A204.1 (cell line): ENCODE measurements at regions not wholly inside any gene's neighbourhood (a gene's known extent, or its start where the extent isn't known, plus 50 kb on each side); places are given as distances from the start of the nearest gene placed in this dataset.

Experiments used
- FAIRE-seq: peaks from 2 replicates; lab custom pipeline; 2012; peaks lifted over from hg19 to GRCh38; lab: Jason Lieb, UNC

DNA sequence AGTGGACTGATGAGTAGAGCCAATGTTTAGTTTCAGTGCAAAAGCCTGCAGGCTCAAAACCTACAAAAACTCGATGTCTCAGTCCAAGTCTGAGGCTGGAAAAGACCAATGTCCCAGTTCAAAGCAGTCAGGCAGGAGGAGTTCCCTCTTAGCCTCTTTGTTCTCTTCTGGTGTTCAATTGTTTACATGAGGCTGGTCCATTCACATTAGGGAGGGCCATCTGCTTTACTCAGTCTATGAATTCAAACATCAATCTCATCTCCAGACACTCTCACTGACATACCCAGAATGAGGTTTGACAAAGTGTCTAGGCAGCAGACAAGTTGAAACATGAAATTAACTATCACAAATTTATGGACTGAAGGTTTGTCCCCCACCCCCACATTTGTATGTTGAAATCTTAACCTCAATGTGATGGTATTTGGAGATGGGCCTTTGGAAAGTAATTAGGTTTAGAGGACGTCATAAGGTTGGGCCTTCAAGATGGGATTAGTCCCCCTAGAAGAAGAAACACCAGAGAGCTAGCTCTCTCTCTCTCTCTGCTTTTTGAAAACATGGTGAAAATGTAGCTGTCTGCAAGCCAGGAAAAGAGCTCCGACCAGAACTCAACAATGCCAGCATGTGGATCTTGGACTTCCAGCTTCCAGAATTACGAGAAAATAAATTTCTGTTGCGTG lies 438.5 kb upstream of the RGMA start:
- no peak for FAIRE-seq

DNA sequence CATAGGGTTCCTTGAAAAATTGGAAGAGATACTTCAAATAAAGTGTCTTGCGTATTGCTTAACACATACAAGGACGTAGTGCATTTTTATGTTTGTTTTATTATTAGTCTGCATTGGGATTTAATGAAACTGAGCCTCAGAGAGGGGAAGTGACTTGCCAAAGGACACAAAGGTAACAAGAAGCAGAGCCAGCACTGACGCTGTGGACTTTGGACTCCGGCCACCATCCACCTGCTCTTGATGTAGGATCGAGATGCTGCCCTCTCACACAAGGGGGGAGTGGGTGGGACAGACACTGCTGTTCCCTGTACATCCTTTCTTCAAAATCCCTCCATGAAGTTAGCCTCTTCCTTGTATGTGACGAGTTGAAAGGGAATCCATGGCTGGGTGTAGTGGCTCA lies 435.4 kb upstream of the RGMA start:
- FAIRE-seq = no peak

- FAIRE-seq = no peak
Measured at GRCh38 chr15:93523481-93523880, 434.5 kb upstream of the RGMA start.

GRCh38 chr15:93520206-93520605 lies 431.2 kb upstream of the RGMA start:
- FAIRE-seq = no peak

GRCh38 chr15:93519599-93519998 lies 430.6 kb upstream of the RGMA start:
- FAIRE-seq = no peak

DNA sequence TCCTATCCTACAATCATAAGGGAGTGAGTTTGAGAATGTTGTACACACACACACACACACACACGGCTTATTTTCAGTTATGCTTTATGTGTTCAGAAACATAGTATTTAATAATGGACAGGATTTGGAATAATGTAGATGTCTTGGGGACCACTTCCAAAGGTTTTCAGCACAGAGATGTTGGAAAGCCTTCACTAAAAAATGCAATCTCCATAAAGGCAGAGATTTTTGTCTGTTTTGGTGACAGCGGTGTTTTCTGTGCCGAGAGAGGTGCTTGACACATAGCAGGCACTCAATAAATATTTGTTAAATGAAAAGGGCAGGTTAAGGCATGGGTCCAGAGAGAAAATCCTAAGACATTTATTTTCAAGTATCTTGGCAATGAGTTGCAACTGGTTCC lies 428.2 kb upstream of the RGMA start:
- no peak for FAIRE-seq

DNA sequence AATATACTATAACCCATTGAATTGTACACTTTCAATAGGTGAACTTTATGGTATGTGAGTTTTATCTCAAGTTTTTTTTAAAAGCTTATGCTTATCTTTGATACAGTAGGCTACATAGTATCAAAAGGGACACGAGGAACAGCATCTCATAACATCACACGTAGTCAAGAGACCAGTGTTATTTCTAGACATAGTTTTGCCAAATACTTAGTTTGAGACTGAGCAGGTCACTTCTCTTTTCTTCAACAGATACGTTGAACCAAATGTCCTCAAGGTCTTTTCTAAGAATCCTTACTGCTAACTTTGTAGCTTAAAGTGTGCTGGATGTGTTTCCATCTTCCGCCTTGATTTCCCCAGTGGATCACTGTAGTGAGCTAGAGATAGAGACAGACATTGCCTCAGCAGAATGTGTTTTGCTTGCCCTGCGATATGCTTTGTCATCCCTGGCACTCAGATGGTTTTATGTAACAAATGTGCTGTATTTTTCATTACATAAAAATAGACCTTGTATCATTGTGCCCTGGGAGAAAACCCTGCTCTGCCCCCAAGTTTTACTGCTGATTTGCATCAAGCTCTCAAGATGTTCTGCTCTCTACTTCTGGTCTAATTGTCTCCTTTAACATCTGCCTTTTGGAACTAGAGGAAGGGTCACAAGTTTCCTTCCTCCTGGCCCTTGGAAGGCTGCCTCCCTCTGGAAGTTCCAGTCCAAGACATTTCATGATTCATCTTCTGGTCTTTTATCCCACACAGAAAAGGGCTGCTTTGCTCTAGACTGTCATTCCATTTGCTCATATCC lies 426.4 kb upstream of the RGMA start:
- FAIRE-seq = no peak

DNA sequence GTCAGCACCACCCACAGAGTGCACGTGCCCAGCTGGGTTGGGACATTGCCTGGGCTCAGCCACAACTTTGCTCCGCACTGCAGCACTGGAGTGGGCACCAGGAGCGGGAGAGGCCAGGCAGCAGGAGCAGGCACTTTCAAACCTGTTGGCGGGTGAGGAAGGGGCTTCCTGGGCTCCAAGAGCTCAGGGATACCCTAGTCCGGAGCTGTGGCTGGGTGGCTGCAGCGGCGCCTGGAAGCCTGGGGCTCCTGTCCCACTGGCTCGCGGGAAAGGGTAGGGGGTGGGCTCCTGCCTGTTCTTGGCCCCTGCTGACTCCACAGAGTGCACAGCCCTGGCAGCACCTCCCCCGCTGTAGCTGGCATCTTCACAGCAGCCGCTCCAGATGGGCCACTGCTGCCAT lies 417.6 kb upstream of the RGMA start:
- FAIRE-seq = no peak

DNA sequence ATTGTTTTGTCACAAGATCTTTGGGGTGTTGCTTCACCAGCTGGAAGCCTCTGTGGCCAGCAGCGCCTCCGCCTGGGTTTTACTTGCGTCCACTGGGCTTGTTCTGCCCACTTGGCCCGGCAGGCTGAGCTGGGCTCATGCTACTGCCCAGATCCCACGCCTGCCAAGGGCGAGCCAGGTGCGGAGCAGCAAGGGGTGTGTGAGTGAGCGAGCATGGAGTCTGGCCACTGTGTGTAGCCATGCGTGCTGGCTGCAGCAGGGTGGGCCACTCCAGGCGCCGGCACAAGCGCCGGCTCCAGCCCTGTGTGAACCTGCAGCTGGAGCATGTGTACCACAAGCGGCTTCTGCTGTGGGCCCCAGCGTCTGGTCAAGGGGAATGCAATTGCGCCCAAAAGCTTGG lies 416.5 kb upstream of the RGMA start:
- FAIRE-seq = no peak

- FAIRE-seq = no peak
Measured at GRCh38 chr15:93501946-93502345, 412.9 kb upstream of the RGMA start.

- FAIRE-seq = no peak
Measured at GRCh38 chr15:93500155-93500554, 411.1 kb upstream of the RGMA start.

- no peak for FAIRE-seq
Measured at GRCh38 chr15:93497291-93497690, 408.3 kb upstream of the RGMA start.

GRCh38 chr15:93496888-93497287 lies 407.9 kb upstream of the RGMA start:
- no peak for FAIRE-seq

- FAIRE-seq = no peak
Measured at GRCh38 chr15:93495799-93496637, 407.0 kb upstream of the RGMA start.

GRCh38 chr15:93493172-93493571 lies 404.2 kb upstream of the RGMA start:
- no peak for FAIRE-seq

GRCh38 chr15:93491291-93491690 lies 402.3 kb upstream of the RGMA start:
- no peak for FAIRE-seq

DNA sequence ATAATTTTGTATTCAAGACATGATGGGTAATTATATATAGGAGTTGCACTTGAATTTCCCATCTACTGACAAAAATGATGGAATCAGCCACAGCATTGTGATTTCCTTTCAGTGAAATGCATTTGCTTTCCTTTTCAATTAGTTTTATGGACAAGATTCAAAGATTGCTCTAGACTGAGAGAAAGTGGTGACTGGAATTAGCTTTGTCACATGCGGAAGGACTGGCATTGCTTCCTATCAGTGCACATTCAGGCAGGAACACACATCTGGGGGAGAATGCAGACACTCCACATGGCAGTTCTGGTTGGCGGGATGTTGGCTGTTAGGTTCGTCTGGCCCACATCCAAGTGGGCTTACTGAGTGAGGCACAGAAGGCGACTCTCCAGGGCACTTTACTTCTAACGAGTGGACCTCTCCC lies 399.3 kb upstream of the RGMA start:
- FAIRE-seq = no peak

GRCh38 chr15:93486407-93487117 lies 397.6 kb upstream of the RGMA start:
- FAIRE-seq = no peak

DNA sequence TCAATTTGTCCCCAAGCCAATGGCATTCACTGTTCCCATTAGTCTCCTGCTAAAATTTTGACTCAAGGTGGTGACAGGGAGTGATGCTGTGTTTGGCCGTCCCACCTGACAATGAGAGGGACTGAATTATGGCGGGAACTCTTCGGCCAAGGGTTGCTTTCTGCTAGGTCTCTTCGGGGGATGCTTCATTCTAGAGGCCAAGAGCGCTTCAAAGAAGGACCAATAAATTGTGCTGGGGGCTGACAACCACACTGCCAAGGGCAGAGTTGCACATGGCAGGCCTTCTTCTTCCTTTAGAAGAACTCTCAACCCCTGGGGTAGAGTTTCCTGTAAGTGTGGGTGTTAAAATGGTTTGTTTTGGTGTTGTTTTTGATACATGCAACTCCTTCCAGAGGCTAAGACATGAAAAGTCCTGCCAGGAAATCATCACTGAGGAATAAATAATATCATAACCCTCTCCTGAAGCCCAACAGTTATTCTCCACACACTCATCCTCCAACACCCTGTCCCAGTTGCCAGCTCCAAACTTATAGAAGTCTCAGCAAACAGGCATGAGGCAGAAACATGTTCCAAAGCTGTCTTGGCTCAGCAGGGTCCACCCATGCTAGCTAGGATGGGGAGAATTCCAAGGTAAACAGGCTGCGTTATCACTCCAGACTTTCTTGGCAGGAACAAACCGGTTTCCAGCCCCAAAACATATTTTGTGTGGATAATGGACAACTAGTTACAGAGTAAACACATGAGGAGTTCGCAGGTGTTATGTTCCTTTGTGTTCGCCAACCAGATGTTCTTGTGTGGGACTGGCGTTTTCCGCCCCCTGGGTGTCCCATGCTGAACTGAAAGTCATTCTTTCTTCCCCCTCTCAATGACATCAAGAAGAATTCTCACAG lies 396.7 kb upstream of the RGMA start:
- no peak for FAIRE-seq

- no peak for FAIRE-seq
Measured at GRCh38 chr15:93483923-93484322, 394.9 kb upstream of the RGMA start.

- no peak for FAIRE-seq
Measured at GRCh38 chr15:93482731-93483130, 393.7 kb upstream of the RGMA start.
